ENCODE measurements at regions not wholly inside any gene's neighbourhood (a gene's known extent, or its start where the extent isn't known, plus 50 kb on each side); places are given as distances from the start of the nearest gene placed in this dataset.
"Not testable (repeated sequence)": the region's sequence is repeated elsewhere in the genome, so short reads cannot be mapped to it uniquely, and the experiment has no call there.

- DNase-seq (ENCODE audit: low read depth, low spot score), result no peak
Measured at GRCh38 chr2:146615778-146616177, 1229.1 kb upstream of the ACVR2A start.

GRCh38 chr2:146608490-146608889 lies 1236.3 kb upstream of the ACVR2A start:
- DNase-seq (ENCODE audit: low read depth, low spot score), result no peak

GRCh38 chr2:146604521-146604920 lies 1240.3 kb upstream of the ACVR2A start:
- no peak for DNase-seq (ENCODE audit: low read depth, low spot score)

- DNase-seq (ENCODE audit: low read depth, low spot score), result no peak
Measured at GRCh38 chr2:146602856-146603255, 1242.0 kb upstream of the ACVR2A start.

- no peak for DNase-seq (ENCODE audit: low read depth, low spot score)
Measured at GRCh38 chr2:146602383-146602782, 1242.4 kb upstream of the ACVR2A start.

GRCh38 chr2:146598791-146599190 lies 1246.0 kb upstream of the ACVR2A start:
- no peak for DNase-seq (ENCODE audit: low read depth, low spot score)

GRCh38 chr2:146597291-146597690 lies 1247.5 kb upstream of the ACVR2A start:
- no peak for DNase-seq (ENCODE audit: low read depth, low spot score)

GRCh38 chr2:146591908-146592307 lies 1252.9 kb upstream of the ACVR2A start:
- no peak for DNase-seq (ENCODE audit: low read depth, low spot score)

GRCh38 chr2:146587291-146587713 lies 1257.5 kb upstream of the ACVR2A start:
- no peak for DNase-seq (ENCODE audit: low read depth, low spot score)

GRCh38 chr2:146584316-146584715 lies 1260.5 kb upstream of the ACVR2A start:
- DNase-seq (ENCODE audit: low read depth, low spot score), result no peak

GRCh38 chr2:146579147-146579930 lies 1265.5 kb upstream of the ACVR2A start:
- DNase-seq (ENCODE audit: low read depth, low spot score), result no peak

GRCh38 chr2:146576339-146577111 lies 1268.3 kb upstream of the ACVR2A start:
- no peak for DNase-seq (ENCODE audit: low read depth, low spot score)

- DNase-seq (ENCODE audit: low read depth, low spot score), result no peak
Measured at GRCh38 chr2:146572598-146572997, 1272.2 kb upstream of the ACVR2A start.

- DNase-seq (ENCODE audit: low read depth, low spot score), result no peak
Measured at GRCh38 chr2:146561996-146562395, 1282.8 kb upstream of the ACVR2A start.

- DNase-seq (ENCODE audit: low read depth, low spot score), result no peak
Measured at GRCh38 chr2:146547236-146547635, 1297.6 kb upstream of the ACVR2A start.

- DNase-seq (ENCODE audit: low read depth, low spot score), result no peak
Measured at GRCh38 chr2:146544701-146545100, 1300.1 kb upstream of the ACVR2A start.

- DNase-seq (ENCODE audit: low read depth, low spot score), result no peak
Measured at GRCh38 chr2:146541896-146542295, 1302.9 kb upstream of the ACVR2A start.

GRCh38 chr2:146540271-146540932 lies 1304.4 kb upstream of the ACVR2A start:
- no peak for DNase-seq (ENCODE audit: low read depth, low spot score)

GRCh38 chr2:146539739-146540138 lies 1305.1 kb upstream of the ACVR2A start:
- not testable (repeated sequence) for DNase-seq (ENCODE audit: low read depth, low spot score)

- no peak for DNase-seq (ENCODE audit: low read depth, low spot score)
Measured at GRCh38 chr2:146537477-146537876, 1307.4 kb upstream of the ACVR2A start.

GRCh38 chr2:146532509-146533147 lies 1312.2 kb upstream of the ACVR2A start:
- no peak for DNase-seq (ENCODE audit: low read depth, low spot score)

- DNase-seq (ENCODE audit: low read depth, low spot score), result no peak
Measured at GRCh38 chr2:146532009-146532408, 1312.8 kb upstream of the ACVR2A start.
